Psoas muscle (tissue), 7 donors: ENCODE measurements at regions not wholly inside any gene's neighbourhood (a gene's known extent, or its start where the extent isn't known, plus 50 kb on each side); places are given as distances from the start of the nearest gene placed in this dataset.

ENCODE experiments used
- ATAC-seq, 4 donors: fragments of 200-7000 bp; cut with Tn5 transposase; one replicate each; pipeline ENCODE4 v1.9.1; 2020; ENCODE audit warnings: moderate library complexity in 3 of 4, mild to moderate bottlenecking in 2 of 4
- DNase-seq, 2 donors: peaks; one replicate each; pipeline ENCODE4 v3.0.0-alpha.2; 2020
- H3K27ac ChIP-seq: fragments of 200-600 bp; one replicate; pipeline ENCODE4 v1.8.0; 2022
- H3K27me3 ChIP-seq, 3 donors: fragments of 200-600 bp in 1 of 3; one replicate each; pipeline versions ENCODE4 v1.6.1 to v1.8.0; 2013 to 2022; ENCODE audit warnings: low read length in 2 of 3, mild to moderate bottlenecking in 2 of 3, moderate library complexity in 1 of 3; ENCODE audit not compliant: insufficient read depth in 3 of 3
- H3K36me3 ChIP-seq, 2 donors: fragments of 200-600 bp in 1 of 2; one replicate each; pipeline versions ENCODE4 v1.6.1 to v1.8.0; 2013 to 2022; ENCODE audit warnings: low read depth in 1 of 2, mild to moderate bottlenecking in 1 of 2, moderate library complexity in 1 of 2; ENCODE audit not compliant: insufficient read depth in 1 of 2
- H3K4me1 ChIP-seq: fragments of 200-600 bp; one replicate; pipeline ENCODE4 v1.8.0; 2022
- H3K4me3 ChIP-seq: fragments of 200-600 bp; one replicate; pipeline ENCODE4 v1.8.0; 2022; ENCODE audit warnings: mild to moderate bottlenecking
- H3K9me3 ChIP-seq: fragments of 200-600 bp; one replicate; pipeline ENCODE4 v1.8.0; 2022
- CTCF ChIP-seq: fragments of 200-600 bp; IDR thresholded peaks from one replicate; pipeline ENCODE4 v1.8.0; 2022; ENCODE audit warnings: antibody characterized with exemption
- WGBS, 3 donors: extraction: QIAGEN DNeasy Blood & Tissue Kit; methylation state at CpG; one replicate each; pipeline versions ENCODE4 v1.1.6 to v1.1.7; 2013; 5-methylcytosine and 5-hydroxymethylcytosine counted together
- intact Hi-C, 2 donors: fragments of 100-400 bp; cut with DNase I; formaldehyde crosslinking; loops; one replicate each; pipeline versions ENCODE4 v1.11.0 to v1.14.2; 2022
- donor health status: healthy with polysubstance abuse.
- donor health status: DM: no; HTN: no; CAD: no; lungs with moderate emphysema.
- donor health status: Bipolar disorder and iron deficiency.
- donor health status: healthy.
- donor health status: DM: yes; HTN: yes; CAD: no.
- donor health status: DM: no; HTN: no; CAD: no.
- donor health status: DM: yes; HTN: yes; CAD: no.

GRCh38 chr15:92304223-92304975 lies 89.3 kb upstream of the ST8SIA2 start:
- no peak overlapping the region for H3K4me3 ChIP-seq

GRCh38 chr15:92305343-92305742 lies 88.3 kb upstream of the ST8SIA2 start:
- 62 to 65% (median 63%) methylated on average over 2 of the region's 2 CpGs for WGBS, 3 donors
- H3K27me3 ChIP-seq = peaks cover 0 to 8% (median 5%) of the 10 kb centered on the region in 3 donors
- H3K4me1 ChIP-seq = no peaks in the 10 kb centered on the region
- TF ChIP-seq CTCF = no peak
- no peak overlapping the region for H3K4me3 ChIP-seq
- no peak overlapping the region for H3K27ac ChIP-seq
- no peak for DNase-seq
- no peaks in the 10 kb centered on the region for H3K9me3 ChIP-seq
- no peaks in the 10 kb centered on the region for H3K36me3 ChIP-seq
- no peak for ATAC-seq
- intact Hi-C loops = no loop called here

More at GRCh38 chr15:92304223-92304975, 89.3 kb upstream of the ST8SIA2 start:
- Histone ChIP-seq H3K27me3 (peaks cover 0 to 8% (median 5%) of the 10 kb centered on the region in 3 donors), H3K4me1 (no peaks in the 10 kb centered on the region), H3K36me3 (no peaks in the 10 kb centered on the region), H3K27ac (no peak overlapping the region), H3K9me3 (no peaks in the 10 kb centered on the region)
- intact Hi-C loops = no loop called here
- 46 to 49% (median 47%) methylated on average over 12 of the region's 12 CpGs for WGBS, 3 donors
- ATAC-seq (no peak), DNase-seq (no peak)
- TF ChIP-seq CTCF = no peak

GRCh38 chr15:92306663-92307062 lies 87.0 kb upstream of the ST8SIA2 start:
- Histone ChIP-seq H3K27ac (no peak overlapping the region), H3K27me3 (peaks cover 0 to 6% (median 5%) of the 10 kb centered on the region in 3 donors), H3K4me3 (no peak overlapping the region), H3K36me3 (no peaks in the 10 kb centered on the region), H3K4me1 (no peaks in the 10 kb centered on the region), H3K9me3 (no peaks in the 10 kb centered on the region)
- 12 to 25% (median 16%) methylated on average over 4 of the region's 4 CpGs for WGBS, 3 donors
- DNase-seq = no peak
- no peak for TF ChIP-seq CTCF
- intact Hi-C loops = no loop called here
- no peak for ATAC-seq

GRCh38 chr15:92315144-92315543 lies 78.5 kb upstream of the ST8SIA2 start:
- no peaks in the 10 kb centered on the region for H3K36me3 ChIP-seq
- H3K27me3 ChIP-seq = peaks cover 0 to 34% (median 0%) of the 10 kb centered on the region in 3 donors
- no peak for ATAC-seq
- TF ChIP-seq CTCF = no peak
- H3K27ac ChIP-seq = no peak overlapping the region
- WGBS, 3 donors = 76 to 88% (median 77%) methylated on average over 4 of the region's 4 CpGs
- H3K4me1 ChIP-seq = no peaks in the 10 kb centered on the region
- intact Hi-C loops = no loop called here
- H3K4me3 ChIP-seq = no peak overlapping the region
- H3K9me3 ChIP-seq = no peaks in the 10 kb centered on the region
- DNase-seq = no peak
